Cardiac fibroblast (primary cell): ENCODE measurements at regions not wholly inside any gene's neighbourhood (a gene's known extent, or its start where the extent isn't known, plus 50 kb on each side); places are given as distances from the start of the nearest gene placed in this dataset.

Experiments
- DNase-seq, 2 donors: peaks; one replicate each; pipeline versions ENCODE4 v3.0.0 to v3.0.0-alpha.2; 2010; ENCODE audit warnings: low read depth in 2 of 2
- H3K4me3 ChIP-seq, 2 donors: replicated peaks in 1 of 2; 1 replicate in 1 of 2; 2 replicates in 1 of 2; pipeline ENCODE4 v1.5.1; 2011; ENCODE audit warnings: low read depth in 2 of 2, low read length in 2 of 2, mild to moderate bottlenecking in 2 of 2, moderate library complexity in 1 of 2
- TF ChIP-seq, protein P1 (sequence below): IDR thresholded peaks from one replicate; pipeline ENCODE4 v1.5.1; 2011; ENCODE audit warnings: low read depth, mild to moderate bottlenecking, low read length, inconsistent platforms

GRCh38 chr1:36725151-36725550, 242.4 kb upstream of the CSF3R start:
- DNase-seq: no peak
- H3K4me3 ChIP-seq: no peak overlapping the region
- TF ChIP-seq, protein P1, sequence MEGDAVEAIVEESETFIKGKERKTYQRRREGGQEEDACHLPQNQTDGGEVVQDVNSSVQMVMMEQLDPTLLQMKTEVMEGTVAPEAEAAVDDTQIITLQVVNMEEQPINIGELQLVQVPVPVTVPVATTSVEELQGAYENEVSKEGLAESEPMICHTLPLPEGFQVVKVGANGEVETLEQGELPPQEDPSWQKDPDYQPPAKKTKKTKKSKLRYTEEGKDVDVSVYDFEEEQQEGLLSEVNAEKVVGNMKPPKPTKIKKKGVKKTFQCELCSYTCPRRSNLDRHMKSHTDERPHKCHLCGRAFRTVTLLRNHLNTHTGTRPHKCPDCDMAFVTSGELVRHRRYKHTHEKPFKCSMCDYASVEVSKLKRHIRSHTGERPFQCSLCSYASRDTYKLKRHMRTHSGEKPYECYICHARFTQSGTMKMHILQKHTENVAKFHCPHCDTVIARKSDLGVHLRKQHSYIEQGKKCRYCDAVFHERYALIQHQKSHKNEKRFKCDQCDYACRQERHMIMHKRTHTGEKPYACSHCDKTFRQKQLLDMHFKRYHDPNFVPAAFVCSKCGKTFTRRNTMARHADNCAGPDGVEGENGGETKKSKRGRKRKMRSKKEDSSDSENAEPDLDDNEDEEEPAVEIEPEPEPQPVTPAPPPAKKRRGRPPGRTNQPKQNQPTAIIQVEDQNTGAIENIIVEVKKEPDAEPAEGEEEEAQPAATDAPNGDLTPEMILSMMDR: no peak

- no peak overlapping the region for H3K4me3 ChIP-seq
- TF ChIP-seq, protein P1: no peak
- DNase-seq: no peak
Measured at GRCh38 chr1:36723813-36724212, 241.1 kb upstream of the CSF3R start.

DNA sequence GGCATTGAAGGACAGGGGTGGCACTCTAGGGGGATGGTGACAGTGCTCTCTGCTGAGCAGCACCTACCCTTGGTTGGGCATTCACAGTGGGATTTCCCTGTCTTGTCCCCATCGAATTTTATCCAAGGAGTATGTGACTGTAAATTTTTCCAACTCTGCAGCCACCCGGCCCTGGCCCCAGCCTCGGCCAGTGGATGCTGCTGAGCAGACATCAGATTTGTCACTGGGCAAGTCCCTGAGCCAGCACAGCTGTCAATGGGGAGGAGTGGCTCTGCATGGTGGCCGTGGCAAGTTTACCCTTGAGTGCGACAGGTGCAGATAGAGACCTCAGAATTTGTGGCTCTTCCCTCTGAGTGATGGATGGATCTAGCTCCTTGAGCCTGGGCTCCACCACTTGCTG, 240.2 kb upstream of the CSF3R start:
- TF ChIP-seq, protein P1: no peak
- H3K4me3 ChIP-seq: no peak overlapping the region
- DNase-seq: no peak

- TF ChIP-seq, protein P1: no peak
- H3K4me3 ChIP-seq: no peak overlapping the region
- no peak for DNase-seq
Measured at GRCh38 chr1:36721261-36721660, 238.5 kb upstream of the CSF3R start.

- DNase-seq: no peak
- H3K4me3 ChIP-seq: no peak overlapping the region
- TF ChIP-seq, protein P1: no peak
Measured at GRCh38 chr1:36717431-36717830, 234.7 kb upstream of the CSF3R start.

DNA sequence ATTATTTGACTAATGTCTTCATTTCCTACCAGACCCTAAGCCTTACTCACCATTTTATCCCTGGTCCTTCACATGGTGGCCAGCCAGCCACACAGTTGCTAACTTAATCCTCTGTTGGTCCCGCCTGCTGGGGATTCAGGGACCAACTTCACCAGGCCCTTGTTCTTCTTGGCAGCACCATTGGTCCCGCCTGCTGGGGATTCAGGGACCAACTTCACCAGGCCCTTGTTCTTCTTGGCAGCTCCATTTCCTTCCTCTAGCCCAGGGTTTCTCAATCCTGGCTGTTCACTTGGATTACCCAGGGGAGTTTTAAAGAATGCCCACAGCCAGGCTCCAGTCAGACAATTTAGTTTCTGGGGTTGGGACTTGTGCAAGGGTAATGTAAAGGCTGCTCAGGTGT, 233.1 kb upstream of the CSF3R start:
- no peak for DNase-seq
- H3K4me3 ChIP-seq: no peak overlapping the region
- TF ChIP-seq, protein P1: no peak

- TF ChIP-seq, protein P1: no peak
- DNase-seq: no peak
- no peak overlapping the region for H3K4me3 ChIP-seq
Measured at GRCh38 chr1:36714301-36714700, 231.6 kb upstream of the CSF3R start.
